ENCODE measurements at regions not wholly inside any gene's neighbourhood (a gene's known extent, or its start where the extent isn't known, plus 50 kb on each side); places are given as distances from the start of the nearest gene placed in this dataset.

GRCh38 chr12:93025145-93026103 is 96.3 kb upstream of the EEA1 start:
- Mint-ChIP-seq H3K27me3 (no peaks in the 10 kb centered on the region), H3K9me3 (no peaks in the 10 kb centered on the region), H3K27ac (no peak overlapping the region), H3K36me3 (ENCODE audit: low read depth) (no peaks in the 10 kb centered on the region), H3K4me3 (no peak overlapping the region), H3K4me1 (ENCODE audit: low read depth) (no peaks in the 10 kb centered on the region)
- ATAC-seq (no peak), DNase-seq (no peak)
- CTCF ChIA-PET = interaction anchor here (1.4 to 1.5 kb wide), 2 partner anchors 15 to 72 kb away, joined by 3 to 4 read pairs; no protein-coding TSS in a partner anchor
- peak; percentile 59 for TF ChIP-seq CTCF (IDR thresholded peaks at IDR 0.05)
- intact Hi-C loops (cut with micrococcal nuclease) = no loop called here
- POLR2A ChIA-PET = no interaction called here

GRCh38 chr12:93027041-93027440 is 97.9 kb upstream of the EEA1 start:
- DNase-seq (no peak), ATAC-seq (no peak)
- no peak for TF ChIP-seq CTCF (IDR thresholded peaks at IDR 0.05)
- Mint-ChIP-seq H3K4me1 (ENCODE audit: low read depth) (peaks cover 2% of the 10 kb centered on the region), H3K27ac (no peak overlapping the region), H3K36me3 (ENCODE audit: low read depth) (no peaks in the 10 kb centered on the region), H3K9me3 (no peaks in the 10 kb centered on the region), H3K4me3 (no peak overlapping the region), H3K27me3 (no peaks in the 10 kb centered on the region)
- intact Hi-C loops (cut with micrococcal nuclease) = no loop called here
- CTCF ChIA-PET = interaction anchor here (1.2 to 1.5 kb wide), 3 partner anchors 13 to 70 kb away, joined by 3 to 5 read pairs (median 4); no protein-coding TSS in a partner anchor
- POLR2A ChIA-PET = interaction anchor here (1.0 kb wide), 1 partner anchor 12 kb away, joined by 3 read pairs; no protein-coding TSS in a partner anchor

GRCh38 chr12:93029091-93029490 is 100.0 kb upstream of the EEA1 start:
- no peak overlapping the region for H3K4me3 Mint-ChIP-seq
- DNase-seq (no peak), ATAC-seq (no peak)
- ChIA-PET POLR2A (no interaction called here), CTCF (no interaction called here)
- H3K27me3 Mint-ChIP-seq = peaks cover 7% of the 10 kb centered on the region
- no peaks in the 10 kb centered on the region for H3K36me3 Mint-ChIP-seq (ENCODE audit: low read depth)
- H3K9me3 Mint-ChIP-seq = no peaks in the 10 kb centered on the region
- peaks cover 2% of the 10 kb centered on the region for H3K4me1 Mint-ChIP-seq (ENCODE audit: low read depth)
- TF ChIP-seq CTCF (IDR thresholded peaks at IDR 0.05) = no peak
- no peak overlapping the region for H3K27ac Mint-ChIP-seq
- intact Hi-C loops (cut with micrococcal nuclease) = no loop called here

GRCh38 chr12:93031028-93031427 is 101.9 kb upstream of the EEA1 start:
- Mint-ChIP-seq H3K27me3 (peaks cover 18% of the 10 kb centered on the region), H3K36me3 (ENCODE audit: low read depth) (no peaks in the 10 kb centered on the region), H3K9me3 (no peaks in the 10 kb centered on the region), H3K4me1 (ENCODE audit: low read depth) (peaks cover 2% of the 10 kb centered on the region), H3K4me3 (no peak overlapping the region), H3K27ac (no peak overlapping the region)
- DNase-seq (no peak), ATAC-seq (no peak)
- CTCF ChIA-PET = interaction anchor here (1.4 kb wide), 1 partner anchor 32 kb away, joined by 3 read pairs; no protein-coding TSS in a partner anchor
- TF ChIP-seq CTCF (IDR thresholded peaks at IDR 0.05) = no peak
- intact Hi-C loops (cut with micrococcal nuclease) = no loop called here
- POLR2A ChIA-PET = no interaction called here

GRCh38 chr12:93032758-93033157 is 103.7 kb upstream of the EEA1 start:
- intact Hi-C loops (cut with micrococcal nuclease) = no loop called here
- ChIA-PET CTCF (no interaction called here), POLR2A (no interaction called here)
- Mint-ChIP-seq H3K36me3 (ENCODE audit: low read depth) (no peaks in the 10 kb centered on the region), H3K9me3 (no peaks in the 10 kb centered on the region), H3K4me3 (no peak overlapping the region), H3K27ac (no peak overlapping the region), H3K27me3 (peaks cover 18% of the 10 kb centered on the region), H3K4me1 (ENCODE audit: low read depth) (peaks cover 2% of the 10 kb centered on the region)
- DNase-seq = no peak
- TF ChIP-seq CTCF (IDR thresholded peaks at IDR 0.05) = no peak
- no peak for ATAC-seq
